GM12864 (cell line): ENCODE measurements at regions not wholly inside any gene's neighbourhood (a gene's known extent, or its start where the extent isn't known, plus 50 kb on each side); places are given as distances from the start of the nearest gene placed in this dataset.

Experiments
- DNase-seq: peaks from one replicate; pipeline ENCODE4 v3.0.0-alpha.2; 2011; ENCODE audit warnings: low read depth
- H3K4me3 ChIP-seq: 2 replicates; pipeline ENCODE4 v1.5.1; 2011; ENCODE audit warnings: mild to moderate bottlenecking, low read depth, low read length, control low read depth
- CTCF ChIP-seq: IDR thresholded peaks from 2 replicates; pipeline ENCODE4 v1.5.1; 2011; ENCODE audit warnings: low read depth, mild to moderate bottlenecking, moderate library complexity, low read length, control low read depth, inconsistent platforms; ENCODE audit errors: missing control alignments

- TF ChIP-seq CTCF = no peak
- H3K4me3 ChIP-seq = no peak overlapping the region
- DNase-seq = no peak
Measured at GRCh38 chr20:22315073-22315472, 269.3 kb downstream of the FOXA2 start.

- no peak overlapping the region for H3K4me3 ChIP-seq
- TF ChIP-seq CTCF = peak; percentile 58
- DNase-seq = no peak
Measured at GRCh38 chr20:22312744-22313346, 271.5 kb downstream of the FOXA2 start.

GRCh38 chr20:22308934-22309333 is 275.4 kb downstream of the FOXA2 start:
- DNase-seq = no peak
- no peak for TF ChIP-seq CTCF

GRCh38 chr20:22307409-22307808 is 277.0 kb downstream of the FOXA2 start:
- no peak for TF ChIP-seq CTCF
- no peak overlapping the region for H3K4me3 ChIP-seq
- DNase-seq = no peak

More at GRCh38 chr20:22308934-22309333, 275.4 kb downstream of the FOXA2 start:
- no peak overlapping the region for H3K4me3 ChIP-seq

- no peak for DNase-seq
- TF ChIP-seq CTCF = no peak
Measured at GRCh38 chr20:22305381-22305780, 279.0 kb downstream of the FOXA2 start.

GRCh38 chr20:22303523-22303922 is 280.8 kb downstream of the FOXA2 start:
- no peak for DNase-seq
- TF ChIP-seq CTCF = peak; percentile 23

More at GRCh38 chr20:22305381-22305780, 279.0 kb downstream of the FOXA2 start:
- H3K4me3 ChIP-seq = no peak overlapping the region

GRCh38 chr20:22302039-22302438 is 282.3 kb downstream of the FOXA2 start:
- no peak for DNase-seq
- no peak for TF ChIP-seq CTCF
- H3K4me3 ChIP-seq = no peak overlapping the region

More at GRCh38 chr20:22303523-22303922, 280.8 kb downstream of the FOXA2 start:
- no peak overlapping the region for H3K4me3 ChIP-seq
